ENCODE measurements at regions not wholly inside any gene's neighbourhood (a gene's known extent, or its start where the extent isn't known, plus 50 kb on each side); places are given as distances from the start of the nearest gene placed in this dataset.

- DNase-seq: peak; percentile 41
These were observed 80.1 kb downstream of the IRF2BPL start for GRCh38 chr14:76948213-76948947.

DNA sequence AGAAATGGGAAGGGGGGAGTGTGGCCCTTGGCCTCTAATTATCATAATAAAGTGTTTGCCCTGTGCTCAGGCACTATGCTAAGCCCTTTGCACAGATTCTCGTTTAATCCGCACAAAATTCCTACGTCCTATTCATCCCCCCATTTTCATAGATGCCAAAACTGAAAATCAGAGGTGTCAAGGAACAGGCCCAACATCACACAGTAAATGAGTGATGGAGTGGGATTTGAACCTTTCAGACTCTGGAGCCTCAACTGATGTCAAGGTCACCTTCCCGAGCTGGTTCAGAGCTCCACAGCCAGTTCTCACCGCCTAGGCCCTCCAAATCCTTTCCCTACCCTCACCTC lies 80.7 kb downstream of the IRF2BPL start:
- DNase-seq: no peak

- DNase-seq: peak; percentile 99
These were observed 81.2 kb downstream of the IRF2BPL start for GRCh38 chr14:76947078-76947837.

DNA sequence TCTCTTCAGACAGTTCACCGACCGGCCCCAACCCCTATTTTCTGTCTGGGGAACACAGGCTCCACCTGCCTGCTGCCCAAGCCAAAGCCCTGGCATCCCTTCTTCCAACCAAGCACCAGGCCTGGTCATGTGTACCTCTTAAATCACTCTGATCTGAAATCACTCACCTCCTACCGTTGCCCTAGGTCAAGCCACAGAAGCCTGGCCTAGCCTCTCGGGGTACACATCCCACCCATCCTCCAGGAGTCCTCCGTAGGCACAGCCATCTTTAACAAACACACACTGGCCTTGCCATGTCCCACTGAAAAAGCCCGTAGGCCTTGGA lies 81.8 kb downstream of the IRF2BPL start:
- peak; percentile 75 for DNase-seq

- DNase-seq: no peak
These were observed 85.4 kb downstream of the IRF2BPL start for GRCh38 chr14:76943072-76943471.

- DNase-seq: peak; percentile 31
These were observed 86.3 kb downstream of the IRF2BPL start for GRCh38 chr14:76941946-76942805.

GRCh38 chr14:76941544-76941943 lies 87.0 kb downstream of the IRF2BPL start:
- no peak for DNase-seq

DNA sequence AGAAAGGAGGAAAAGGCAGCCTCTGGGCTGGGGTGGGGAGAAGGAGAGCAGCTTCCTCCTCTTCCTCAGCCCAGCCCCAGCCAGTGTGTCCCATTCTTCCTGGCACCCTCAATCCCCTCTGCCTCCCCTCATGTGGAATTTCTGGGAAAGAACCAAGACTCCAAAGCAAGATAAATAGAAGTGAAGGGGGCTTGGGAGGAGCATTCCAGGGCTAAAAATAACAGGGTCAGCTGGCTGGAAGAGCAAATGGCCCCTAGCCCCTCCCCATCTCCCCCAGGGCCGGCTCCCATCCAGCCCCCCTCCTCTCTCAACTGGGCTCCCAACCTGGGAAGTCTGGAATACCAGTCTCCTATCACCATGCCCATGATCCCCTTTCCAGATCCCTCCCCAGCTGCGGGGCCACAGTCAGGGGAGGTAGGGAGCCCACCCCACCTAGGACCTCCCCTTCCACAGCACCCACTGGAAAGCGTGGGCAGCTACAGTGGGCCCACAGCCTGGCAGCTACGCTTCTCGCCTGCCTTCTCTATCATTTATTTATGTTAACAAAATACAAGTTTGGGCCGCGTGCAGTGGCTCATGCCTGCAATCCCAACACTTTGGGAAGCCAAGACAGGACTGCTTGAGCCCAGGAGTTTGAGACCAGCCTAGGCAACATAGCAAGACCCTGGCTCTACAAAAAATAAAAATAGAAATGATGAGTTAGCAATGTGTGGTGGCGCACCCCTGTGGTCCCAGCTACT lies 88.3 kb downstream of the IRF2BPL start:
- no peak for DNase-seq

DNA sequence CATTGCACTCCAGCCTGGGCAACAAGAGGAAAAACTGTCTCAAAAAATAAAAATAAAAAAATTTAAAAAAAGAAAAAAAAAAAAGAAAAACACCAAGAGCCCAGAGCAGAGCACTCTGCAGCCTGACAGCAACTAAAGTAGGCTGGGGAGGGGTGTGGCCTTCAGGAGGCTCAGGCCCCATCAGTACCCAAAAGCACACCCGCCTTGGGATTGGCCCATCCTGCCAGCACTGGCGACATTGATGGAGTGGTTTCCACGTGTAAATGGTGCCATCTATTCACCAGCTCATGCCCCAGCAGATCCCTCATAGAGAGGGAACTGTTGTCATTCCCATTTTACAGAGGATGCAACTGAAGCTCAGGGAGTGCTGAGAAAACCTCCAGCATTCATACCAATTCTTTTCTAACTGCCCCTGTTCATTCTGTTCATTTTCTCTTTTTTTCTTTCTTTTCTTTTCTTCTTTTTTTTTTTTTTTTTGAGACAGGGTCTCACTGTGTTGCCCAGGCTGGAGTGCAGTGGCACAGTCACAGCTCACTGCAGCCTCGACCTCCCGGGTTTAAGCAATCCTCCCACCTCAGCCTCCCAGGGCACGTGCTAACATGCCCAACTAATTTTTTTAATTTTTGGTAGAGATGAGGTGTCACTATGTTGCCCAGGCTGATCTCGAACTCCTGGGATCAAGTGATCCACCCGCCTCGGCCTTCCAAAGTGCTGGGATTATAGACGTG lies 89.3 kb downstream of the IRF2BPL start:
- peak; percentile 48 for DNase-seq

GRCh38 chr14:76938092-76938500 lies 90.4 kb downstream of the IRF2BPL start:
- DNase-seq: no peak

DNA sequence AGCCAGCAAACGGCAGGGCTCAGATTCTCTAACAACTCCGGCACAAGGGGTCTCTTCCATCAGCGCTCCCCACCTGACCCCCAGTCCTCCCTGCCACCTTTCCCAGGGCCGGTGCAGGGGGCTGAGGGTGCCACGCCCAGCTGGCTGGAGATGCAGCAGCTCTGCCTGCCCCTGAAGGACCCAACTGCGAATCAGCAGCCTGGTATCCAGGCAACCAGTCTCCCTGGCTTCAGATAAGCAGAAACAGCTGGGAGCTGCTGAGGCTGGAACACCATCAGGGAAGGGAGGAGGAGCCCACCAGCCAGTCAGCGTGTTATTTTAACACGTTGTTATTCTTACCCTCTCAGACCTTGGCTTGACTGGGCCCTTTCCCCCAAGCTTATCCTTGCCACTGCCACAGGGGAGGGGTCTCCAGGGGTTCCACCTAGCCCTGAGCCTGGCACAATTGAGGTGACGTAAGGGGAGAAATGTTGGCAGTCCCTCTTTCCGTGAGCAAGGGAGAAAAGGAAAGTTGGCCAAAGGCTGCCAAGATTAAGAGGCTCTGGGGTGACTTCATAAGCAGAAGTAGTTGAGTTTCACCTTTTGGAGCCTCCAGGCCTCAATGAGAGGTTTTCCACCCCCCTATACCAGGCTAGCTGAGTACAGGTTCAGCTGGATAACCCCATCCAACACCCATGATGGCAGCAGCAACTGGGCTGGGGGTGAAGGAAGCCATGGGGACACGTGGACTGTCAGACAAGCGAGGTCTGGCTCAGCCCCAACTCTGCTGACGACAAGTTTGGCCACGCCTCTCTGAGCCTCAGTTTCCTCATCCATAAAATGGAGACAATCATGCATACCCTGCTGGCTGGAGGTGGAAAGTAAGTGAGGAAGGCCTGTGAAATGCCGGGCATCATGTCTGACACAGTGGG lies 91.1 kb downstream of the IRF2BPL start:
- peak; percentile 89 for DNase-seq

DNA sequence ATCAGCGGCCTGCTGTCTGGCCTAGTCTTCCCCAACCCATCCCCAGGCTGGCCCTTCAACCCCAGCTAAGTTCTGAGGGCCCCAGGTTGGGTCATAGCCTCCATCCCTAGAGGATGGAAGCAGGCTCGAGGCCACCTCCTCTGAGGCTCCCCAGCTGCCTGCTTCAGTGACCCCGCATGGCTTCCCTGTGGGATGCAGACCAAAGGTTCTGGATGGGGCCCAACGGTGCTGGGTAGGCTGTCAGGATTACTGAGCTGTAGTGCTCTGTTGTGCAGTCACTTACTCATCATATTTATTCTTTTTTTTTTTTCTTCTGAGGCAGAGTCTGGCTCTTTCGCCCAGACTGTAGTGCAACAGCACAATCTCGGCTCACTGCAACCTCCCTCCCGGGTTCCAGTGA lies 92.0 kb downstream of the IRF2BPL start:
- no peak for DNase-seq

DNA sequence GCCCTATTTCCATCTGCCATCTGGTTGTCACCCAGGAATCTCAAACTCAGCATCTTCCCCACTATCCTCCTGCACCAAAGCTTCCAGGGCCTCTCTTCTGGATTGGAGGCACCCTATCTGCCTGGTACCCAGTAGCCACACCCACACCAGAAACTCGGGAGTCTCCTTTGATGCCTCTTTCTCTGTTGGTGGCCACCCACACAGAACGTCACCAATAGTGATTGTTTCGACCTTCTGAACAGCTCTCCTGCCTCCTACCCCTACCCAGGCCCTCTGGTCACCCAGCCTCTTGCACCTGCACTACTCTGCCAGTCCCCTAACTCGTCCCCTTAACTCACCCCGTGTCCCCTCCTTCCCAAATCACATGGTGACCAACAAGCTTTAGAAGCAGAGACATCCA lies 95.0 kb downstream of the IRF2BPL start:
- no peak for DNase-seq

GRCh38 chr14:76931631-76932402 lies 96.7 kb downstream of the IRF2BPL start:
- no peak for DNase-seq

- no peak for DNase-seq
These were observed 98.0 kb downstream of the IRF2BPL start for GRCh38 chr14:76930549-76930948.

- no peak for DNase-seq
These were observed 98.6 kb downstream of the IRF2BPL start for GRCh38 chr14:76929927-76930326.

- no peak for DNase-seq
These were observed 100.4 kb downstream of the IRF2BPL start for GRCh38 chr14:76927971-76928700.

DNA sequence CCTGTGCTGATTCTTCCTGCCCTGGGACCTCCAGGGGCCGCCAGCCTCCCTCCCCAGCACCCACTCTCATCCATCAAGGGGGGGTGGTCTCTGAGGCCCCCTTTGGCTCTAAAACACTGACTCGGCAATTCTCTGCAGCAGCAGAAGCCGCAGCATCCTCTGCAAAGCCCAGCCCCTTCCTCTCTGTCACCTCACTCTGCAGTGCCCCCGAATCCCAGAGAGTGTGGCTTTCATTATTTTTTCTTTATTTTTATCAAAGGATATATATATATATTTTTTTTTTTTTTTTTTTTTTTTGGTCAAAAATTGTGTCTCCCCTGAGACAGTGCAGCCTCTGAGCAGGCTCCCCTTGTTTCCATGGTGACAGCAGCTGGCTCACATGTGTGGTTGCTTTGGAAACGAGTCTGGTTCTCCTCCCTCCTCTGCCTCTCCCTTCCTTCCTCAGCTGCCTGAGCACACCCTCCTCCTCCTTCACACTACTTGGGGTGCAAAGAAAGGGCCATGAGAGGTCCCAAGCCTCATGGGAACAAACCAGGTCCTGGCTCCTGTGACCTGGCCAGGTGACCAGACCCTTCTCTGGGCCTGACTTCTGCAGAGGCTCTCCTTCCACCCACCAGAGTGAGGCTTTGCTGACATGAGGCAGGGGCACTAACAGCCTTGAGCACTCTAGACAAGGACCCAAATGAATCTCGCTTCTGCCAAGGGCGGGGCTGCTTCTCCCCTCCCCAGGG lies 100.5 kb downstream of the LRRC74A start:
- DNase-seq: peak; percentile 84

DNA sequence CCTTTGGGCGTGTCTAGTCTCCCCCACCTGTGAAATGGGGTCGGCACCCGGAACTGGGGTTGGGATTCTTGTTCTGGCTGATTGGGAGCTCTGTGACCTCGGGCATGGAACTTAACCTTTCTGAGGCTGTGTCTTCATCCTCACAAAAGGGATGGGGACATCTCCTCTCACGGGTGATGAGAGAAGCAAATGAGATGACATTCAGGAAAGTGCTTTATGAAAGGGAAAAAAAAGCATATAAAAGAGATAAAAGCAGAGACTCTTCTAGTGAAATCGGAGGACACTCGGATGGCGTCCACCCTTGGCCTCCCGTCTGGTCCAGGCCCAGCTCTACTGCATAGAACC lies 98.9 kb downstream of the LRRC74A start:
- DNase-seq: no peak
